ENCODE measurements at regions not wholly inside any gene's neighbourhood (a gene's known extent, or its start where the extent isn't known, plus 50 kb on each side); places are given as distances from the start of the nearest gene placed in this dataset.

DNA sequence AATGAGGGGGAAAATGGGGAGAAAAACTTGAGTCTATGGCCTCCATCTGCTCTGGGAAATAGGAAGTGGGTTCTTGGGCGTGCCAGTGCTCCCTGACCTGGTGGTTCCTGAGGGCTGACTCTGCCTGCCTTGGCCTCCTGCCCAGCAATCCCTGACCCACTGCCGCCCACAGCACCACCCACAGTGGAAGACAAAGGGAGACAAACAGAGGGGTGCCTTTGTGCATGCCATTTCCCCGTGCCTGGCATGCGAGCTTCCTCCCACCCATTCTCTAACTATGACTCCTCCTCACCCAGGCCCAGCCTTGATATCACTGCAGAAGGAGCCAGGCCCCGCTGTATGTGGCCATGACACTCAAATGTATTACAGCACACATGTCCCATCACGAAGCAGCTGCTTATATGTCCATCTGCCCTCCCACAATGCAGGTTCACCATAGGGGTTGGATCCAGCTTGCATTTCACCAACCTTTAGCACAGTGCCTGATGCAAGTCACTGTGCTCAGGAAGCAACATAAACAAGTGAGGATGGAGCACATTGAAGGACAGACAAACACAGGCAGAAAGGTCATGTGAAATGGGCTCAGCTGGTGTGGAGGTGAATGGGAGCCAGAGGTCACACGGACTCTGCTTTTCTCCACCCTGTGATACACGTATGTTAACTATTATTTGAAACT lies 84.4 kb downstream of the ADRB2 start:
- TF ChIP-seq, protein P1, sequence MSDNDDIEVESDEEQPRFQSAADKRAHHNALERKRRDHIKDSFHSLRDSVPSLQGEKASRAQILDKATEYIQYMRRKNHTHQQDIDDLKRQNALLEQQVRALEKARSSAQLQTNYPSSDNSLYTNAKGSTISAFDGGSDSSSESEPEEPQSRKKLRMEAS (IDR thresholded peaks at IDR 0.05) = no peak
- TF ChIP-seq MAFF (IDR thresholded peaks at IDR 0.05; ENCODE audit: low read depth, low read length) (no peak), ZNF781 (CRISPR knock-in tag; IDR thresholded peaks at IDR 0.05; ENCODE audit: borderline replicate concordance, not compliant biosample characterization) (no peak), SUZ12 (IDR thresholded peaks at IDR 0.05; ENCODE audit: low read depth, low read length) (no peak), NBN (conservative IDR thresholded peaks at IDR 0.05) (no peak), ZNF343 (CRISPR knock-in tag; IDR thresholded peaks at IDR 0.05) (no peak), ZNF614 (CRISPR knock-in tag; IDR thresholded peaks at IDR 0.05; ENCODE audit: borderline replicate concordance) (no peak), SCMH1 (CRISPR knock-in tag; IDR thresholded peaks at IDR 0.05; ENCODE audit: borderline replicate concordance) (no peak), EP300 (IDR thresholded peaks at IDR 0.05; ENCODE audit: low read depth in 2 of 2, low read length in 2 of 2) (no peak), EP300 (CRISPR knock-in tag; IDR thresholded peaks at IDR 0.05; ENCODE audit: borderline replicate concordance) (no peak)
- TF ChIP-seq, protein P2, sequence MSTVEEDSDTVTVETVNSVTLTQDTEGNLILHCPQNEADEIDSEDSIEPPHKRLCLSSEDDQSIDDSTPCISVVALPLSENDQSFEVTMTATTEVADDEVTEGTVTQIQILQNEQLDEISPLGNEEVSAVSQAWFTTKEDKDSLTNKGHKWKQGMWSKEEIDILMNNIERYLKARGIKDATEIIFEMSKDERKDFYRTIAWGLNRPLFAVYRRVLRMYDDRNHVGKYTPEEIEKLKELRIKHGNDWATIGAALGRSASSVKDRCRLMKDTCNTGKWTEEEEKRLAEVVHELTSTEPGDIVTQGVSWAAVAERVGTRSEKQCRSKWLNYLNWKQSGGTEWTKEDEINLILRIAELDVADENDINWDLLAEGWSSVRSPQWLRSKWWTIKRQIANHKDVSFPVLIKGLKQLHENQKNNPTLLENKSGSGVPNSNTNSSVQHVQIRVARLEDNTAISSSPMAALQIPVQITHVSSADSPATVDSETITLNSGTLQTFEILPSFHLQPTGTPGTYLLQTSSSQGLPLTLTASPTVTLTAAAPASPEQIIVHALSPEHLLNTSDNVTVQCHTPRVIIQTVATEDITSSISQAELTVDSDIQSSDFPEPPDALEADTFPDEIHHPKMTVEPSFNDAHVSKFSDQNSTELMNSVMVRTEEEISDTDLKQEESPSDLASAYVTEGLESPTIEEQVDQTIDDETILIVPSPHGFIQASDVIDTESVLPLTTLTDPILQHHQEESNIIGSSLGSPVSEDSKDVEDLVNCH (CRISPR knock-in tag; IDR thresholded peaks at IDR 0.05) = no peak
- TF ChIP-seq, protein P3, sequence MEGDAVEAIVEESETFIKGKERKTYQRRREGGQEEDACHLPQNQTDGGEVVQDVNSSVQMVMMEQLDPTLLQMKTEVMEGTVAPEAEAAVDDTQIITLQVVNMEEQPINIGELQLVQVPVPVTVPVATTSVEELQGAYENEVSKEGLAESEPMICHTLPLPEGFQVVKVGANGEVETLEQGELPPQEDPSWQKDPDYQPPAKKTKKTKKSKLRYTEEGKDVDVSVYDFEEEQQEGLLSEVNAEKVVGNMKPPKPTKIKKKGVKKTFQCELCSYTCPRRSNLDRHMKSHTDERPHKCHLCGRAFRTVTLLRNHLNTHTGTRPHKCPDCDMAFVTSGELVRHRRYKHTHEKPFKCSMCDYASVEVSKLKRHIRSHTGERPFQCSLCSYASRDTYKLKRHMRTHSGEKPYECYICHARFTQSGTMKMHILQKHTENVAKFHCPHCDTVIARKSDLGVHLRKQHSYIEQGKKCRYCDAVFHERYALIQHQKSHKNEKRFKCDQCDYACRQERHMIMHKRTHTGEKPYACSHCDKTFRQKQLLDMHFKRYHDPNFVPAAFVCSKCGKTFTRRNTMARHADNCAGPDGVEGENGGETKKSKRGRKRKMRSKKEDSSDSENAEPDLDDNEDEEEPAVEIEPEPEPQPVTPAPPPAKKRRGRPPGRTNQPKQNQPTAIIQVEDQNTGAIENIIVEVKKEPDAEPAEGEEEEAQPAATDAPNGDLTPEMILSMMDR (CRISPR knock-in tag; IDR thresholded peaks at IDR 0.05) = no peak
- TF ChIP-seq, protein P4, sequence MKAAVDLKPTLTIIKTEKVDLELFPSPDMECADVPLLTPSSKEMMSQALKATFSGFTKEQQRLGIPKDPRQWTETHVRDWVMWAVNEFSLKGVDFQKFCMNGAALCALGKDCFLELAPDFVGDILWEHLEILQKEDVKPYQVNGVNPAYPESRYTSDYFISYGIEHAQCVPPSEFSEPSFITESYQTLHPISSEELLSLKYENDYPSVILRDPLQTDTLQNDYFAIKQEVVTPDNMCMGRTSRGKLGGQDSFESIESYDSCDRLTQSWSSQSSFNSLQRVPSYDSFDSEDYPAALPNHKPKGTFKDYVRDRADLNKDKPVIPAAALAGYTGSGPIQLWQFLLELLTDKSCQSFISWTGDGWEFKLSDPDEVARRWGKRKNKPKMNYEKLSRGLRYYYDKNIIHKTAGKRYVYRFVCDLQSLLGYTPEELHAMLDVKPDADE (CRISPR knock-in tag; IDR thresholded peaks at IDR 0.05) = no peak
- TF ChIP-seq, protein P5, sequence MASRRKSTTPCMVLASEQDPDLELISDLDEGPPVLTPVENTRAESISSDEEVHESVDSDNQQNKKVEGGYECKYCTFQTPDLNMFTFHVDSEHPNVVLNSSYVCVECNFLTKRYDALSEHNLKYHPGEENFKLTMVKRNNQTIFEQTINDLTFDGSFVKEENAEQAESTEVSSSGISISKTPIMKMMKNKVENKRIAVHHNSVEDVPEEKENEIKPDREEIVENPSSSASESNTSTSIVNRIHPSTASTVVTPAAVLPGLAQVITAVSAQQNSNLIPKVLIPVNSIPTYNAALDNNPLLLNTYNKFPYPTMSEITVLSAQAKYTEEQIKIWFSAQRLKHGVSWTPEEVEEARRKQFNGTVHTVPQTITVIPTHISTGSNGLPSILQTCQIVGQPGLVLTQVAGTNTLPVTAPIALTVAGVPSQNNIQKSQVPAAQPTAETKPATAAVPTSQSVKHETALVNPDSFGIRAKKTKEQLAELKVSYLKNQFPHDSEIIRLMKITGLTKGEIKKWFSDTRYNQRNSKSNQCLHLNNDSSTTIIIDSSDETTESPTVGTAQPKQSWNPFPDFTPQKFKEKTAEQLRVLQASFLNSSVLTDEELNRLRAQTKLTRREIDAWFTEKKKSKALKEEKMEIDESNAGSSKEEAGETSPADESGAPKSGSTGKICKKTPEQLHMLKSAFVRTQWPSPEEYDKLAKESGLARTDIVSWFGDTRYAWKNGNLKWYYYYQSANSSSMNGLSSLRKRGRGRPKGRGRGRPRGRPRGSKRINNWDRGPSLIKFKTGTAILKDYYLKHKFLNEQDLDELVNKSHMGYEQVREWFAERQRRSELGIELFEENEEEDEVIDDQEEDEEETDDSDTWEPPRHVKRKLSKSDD (CRISPR knock-in tag; IDR thresholded peaks at IDR 0.05; ENCODE audit: low read depth) = no peak
- TF ChIP-seq, protein P6, sequence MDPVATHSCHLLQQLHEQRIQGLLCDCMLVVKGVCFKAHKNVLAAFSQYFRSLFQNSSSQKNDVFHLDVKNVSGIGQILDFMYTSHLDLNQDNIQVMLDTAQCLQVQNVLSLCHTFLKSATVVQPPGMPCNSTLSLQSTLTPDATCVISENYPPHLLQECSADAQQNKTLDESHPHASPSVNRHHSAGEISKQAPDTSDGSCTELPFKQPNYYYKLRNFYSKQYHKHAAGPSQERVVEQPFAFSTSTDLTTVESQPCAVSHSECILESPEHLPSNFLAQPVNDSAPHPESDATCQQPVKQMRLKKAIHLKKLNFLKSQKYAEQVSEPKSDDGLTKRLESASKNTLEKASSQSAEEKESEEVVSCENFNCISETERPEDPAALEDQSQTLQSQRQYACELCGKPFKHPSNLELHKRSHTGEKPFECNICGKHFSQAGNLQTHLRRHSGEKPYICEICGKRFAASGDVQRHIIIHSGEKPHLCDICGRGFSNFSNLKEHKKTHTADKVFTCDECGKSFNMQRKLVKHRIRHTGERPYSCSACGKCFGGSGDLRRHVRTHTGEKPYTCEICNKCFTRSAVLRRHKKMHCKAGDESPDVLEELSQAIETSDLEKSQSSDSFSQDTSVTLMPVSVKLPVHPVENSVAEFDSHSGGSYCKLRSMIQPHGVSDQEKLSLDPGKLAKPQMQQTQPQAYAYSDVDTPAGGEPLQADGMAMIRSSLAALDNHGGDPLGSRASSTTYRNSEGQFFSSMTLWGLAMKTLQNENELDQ (CRISPR knock-in tag; IDR thresholded peaks at IDR 0.05; ENCODE audit: borderline replicate concordance) = no peak

Measured in HepG2 (cell line).